ENCODE measurements at regions not wholly inside any gene's neighbourhood (a gene's known extent, or its start where the extent isn't known, plus 50 kb on each side); places are given as distances from the start of the nearest gene placed in this dataset.

GRCh38 chr16:5979905-5980550 is 882.4 kb upstream of the EEF2KMT start:
- no peak for DNase-seq (ENCODE audit: low spot score)
- Mint-ChIP-seq H3K27me3 (ENCODE audit: insufficient read depth) (no peaks in the 10 kb centered on the region), H3K4me3 (no peak overlapping the region), H3K9me3 (peaks cover 8% of the 10 kb centered on the region), H3K27ac (no peak overlapping the region), H3K36me3 (ENCODE audit: low read depth) (no peaks in the 10 kb centered on the region), H3K4me1 (ENCODE audit: low read depth) (no peaks in the 10 kb centered on the region)
- intact Hi-C loops (cut with micrococcal nuclease) = no loop called here

GRCh38 chr16:5977329-5977728 is 879.7 kb upstream of the EEF2KMT start:
- Mint-ChIP-seq H3K4me3 (no peak overlapping the region), H3K27ac (no peak overlapping the region)
- intact Hi-C loops (cut with micrococcal nuclease) = no loop called here

DNA sequence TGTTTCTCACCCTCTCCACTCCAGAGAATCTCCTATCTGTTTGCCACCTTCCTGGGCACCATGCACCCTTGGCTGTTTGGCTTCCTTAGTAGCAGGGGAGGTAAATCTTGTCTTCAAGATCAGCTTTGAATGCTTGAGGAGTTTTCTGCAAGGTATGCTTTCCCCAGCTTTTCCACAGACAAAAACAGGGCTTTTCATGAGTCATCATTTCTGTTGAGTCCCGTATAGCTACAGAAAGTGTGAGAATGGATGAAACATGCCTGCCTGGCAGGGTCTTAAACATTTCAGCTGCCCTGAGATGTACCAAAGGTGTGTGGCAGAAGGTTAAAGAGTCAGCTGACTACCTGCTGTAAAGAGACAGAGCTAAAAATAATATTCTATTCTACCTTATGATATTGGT is 875.2 kb upstream of the EEF2KMT start:
- H3K4me3 Mint-ChIP-seq = no peak overlapping the region
- no peak overlapping the region for H3K27ac Mint-ChIP-seq
- H3K36me3 Mint-ChIP-seq (ENCODE audit: low read depth) = no peaks in the 10 kb centered on the region
- intact Hi-C loops (cut with micrococcal nuclease) = no loop called here
- no peaks in the 10 kb centered on the region for H3K4me1 Mint-ChIP-seq (ENCODE audit: low read depth)
- no peaks in the 10 kb centered on the region for H3K27me3 Mint-ChIP-seq (ENCODE audit: insufficient read depth)
- H3K9me3 Mint-ChIP-seq = peaks cover 25% of the 10 kb centered on the region
- DNase-seq (ENCODE audit: low spot score) = no peak

More at GRCh38 chr16:5977329-5977728, 879.7 kb upstream of the EEF2KMT start:
- Mint-ChIP-seq H3K4me1 (ENCODE audit: low read depth) (no peaks in the 10 kb centered on the region), H3K36me3 (ENCODE audit: low read depth) (no peaks in the 10 kb centered on the region), H3K9me3 (peaks cover 9% of the 10 kb centered on the region), H3K27me3 (ENCODE audit: insufficient read depth) (no peaks in the 10 kb centered on the region)
- no peak for DNase-seq (ENCODE audit: low spot score)

DNA sequence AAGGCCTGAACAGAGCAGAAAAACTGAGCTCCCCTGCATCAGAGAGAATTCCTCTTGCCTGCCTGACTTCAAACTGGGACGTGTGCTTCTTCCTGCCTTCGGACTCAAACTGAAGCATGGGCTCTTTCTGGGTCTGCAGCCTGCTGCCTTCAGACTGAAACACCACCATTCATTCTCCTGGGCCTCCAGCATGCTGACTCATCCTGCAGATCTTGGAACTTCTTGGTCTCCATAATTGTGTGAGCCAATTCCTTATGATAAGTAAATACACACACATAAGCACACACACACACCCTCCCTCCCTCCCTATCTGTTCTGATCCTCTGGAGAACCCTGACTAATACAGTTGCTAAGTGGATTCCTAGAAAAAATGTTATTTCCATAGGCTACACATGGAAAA is 874.3 kb upstream of the EEF2KMT start:
- no peaks in the 10 kb centered on the region for H3K4me1 Mint-ChIP-seq (ENCODE audit: low read depth)
- DNase-seq (ENCODE audit: low spot score) = no peak
- no peaks in the 10 kb centered on the region for H3K27me3 Mint-ChIP-seq (ENCODE audit: insufficient read depth)
- H3K9me3 Mint-ChIP-seq = peaks cover 25% of the 10 kb centered on the region
- no peaks in the 10 kb centered on the region for H3K36me3 Mint-ChIP-seq (ENCODE audit: low read depth)
- H3K4me3 Mint-ChIP-seq = no peak overlapping the region
- intact Hi-C loops (cut with micrococcal nuclease) = no loop called here
- H3K27ac Mint-ChIP-seq = no peak overlapping the region

DNA sequence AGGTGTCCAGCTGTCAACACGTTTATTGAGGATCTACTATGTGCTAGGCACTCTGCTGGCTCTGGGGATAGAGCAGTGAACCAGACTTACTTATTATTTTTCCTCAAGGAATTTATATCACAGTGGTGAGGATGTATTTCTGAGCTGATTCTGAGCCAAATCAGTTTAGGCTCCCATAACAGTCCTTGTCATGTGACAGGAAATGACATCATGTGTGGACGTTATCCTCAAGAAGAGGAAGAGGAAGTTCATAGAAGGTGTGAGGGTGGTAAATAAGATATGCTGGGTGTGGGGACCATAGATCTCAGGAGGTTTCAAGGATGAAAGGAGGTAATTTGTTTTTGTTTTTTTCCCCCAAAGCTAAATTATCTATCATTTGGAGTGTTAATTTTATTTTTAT is 873.5 kb upstream of the EEF2KMT start:
- Mint-ChIP-seq H3K9me3 (peaks cover 25% of the 10 kb centered on the region), H3K27ac (no peak overlapping the region), H3K27me3 (ENCODE audit: insufficient read depth) (no peaks in the 10 kb centered on the region), H3K4me1 (ENCODE audit: low read depth) (no peaks in the 10 kb centered on the region), H3K36me3 (ENCODE audit: low read depth) (no peaks in the 10 kb centered on the region), H3K4me3 (no peak overlapping the region)
- no peak for DNase-seq (ENCODE audit: low spot score)
- intact Hi-C loops (cut with micrococcal nuclease) = no loop called here

DNA sequence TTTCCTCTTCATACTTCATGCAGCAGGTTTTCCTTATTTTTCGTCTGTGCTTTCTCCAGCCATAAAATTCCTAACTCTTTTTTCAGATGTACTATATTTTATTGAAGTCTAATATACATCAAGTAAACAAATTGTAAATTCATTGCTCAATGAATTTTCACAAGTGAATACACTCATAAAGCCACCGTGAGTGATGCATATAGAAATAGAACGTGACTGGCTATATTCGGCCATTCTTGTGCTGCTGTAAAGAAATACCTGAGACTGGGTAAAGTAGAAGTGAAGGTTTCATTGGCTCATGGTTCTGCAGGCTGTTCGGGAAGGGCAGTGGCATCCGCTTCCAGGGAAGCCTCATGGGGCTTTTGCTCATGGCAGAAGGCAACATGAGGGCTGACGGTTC is 868.4 kb upstream of the EEF2KMT start:
- intact Hi-C loops (cut with micrococcal nuclease) = no loop called here
- no peak overlapping the region for H3K27ac Mint-ChIP-seq

GRCh38 chr16:5965321-5965720 is 867.7 kb upstream of the EEF2KMT start:
- no peaks in the 10 kb centered on the region for H3K27me3 Mint-ChIP-seq (ENCODE audit: insufficient read depth)
- intact Hi-C loops (cut with micrococcal nuclease) = no loop called here
- no peak overlapping the region for H3K4me3 Mint-ChIP-seq
- no peaks in the 10 kb centered on the region for H3K4me1 Mint-ChIP-seq (ENCODE audit: low read depth)
- no peak for DNase-seq (ENCODE audit: low spot score)
- H3K9me3 Mint-ChIP-seq = peaks cover 20% of the 10 kb centered on the region
- no peak overlapping the region for H3K27ac Mint-ChIP-seq
- H3K36me3 Mint-ChIP-seq (ENCODE audit: low read depth) = no peaks in the 10 kb centered on the region

More for the DNA sequence above, 868.4 kb upstream of the EEF2KMT start:
- Mint-ChIP-seq H3K27me3 (ENCODE audit: insufficient read depth) (no peaks in the 10 kb centered on the region), H3K9me3 (peaks cover 25% of the 10 kb centered on the region), H3K4me3 (no peak overlapping the region), H3K4me1 (ENCODE audit: low read depth) (no peaks in the 10 kb centered on the region), H3K36me3 (ENCODE audit: low read depth) (no peaks in the 10 kb centered on the region)
- DNase-seq (ENCODE audit: low spot score) = no peak

- H3K36me3 Mint-ChIP-seq (ENCODE audit: low read depth) = no peaks in the 10 kb centered on the region
- intact Hi-C loops (cut with micrococcal nuclease) = no loop called here
Measured at GRCh38 chr16:5951486-5951885, 853.9 kb upstream of the EEF2KMT start.

DNA sequence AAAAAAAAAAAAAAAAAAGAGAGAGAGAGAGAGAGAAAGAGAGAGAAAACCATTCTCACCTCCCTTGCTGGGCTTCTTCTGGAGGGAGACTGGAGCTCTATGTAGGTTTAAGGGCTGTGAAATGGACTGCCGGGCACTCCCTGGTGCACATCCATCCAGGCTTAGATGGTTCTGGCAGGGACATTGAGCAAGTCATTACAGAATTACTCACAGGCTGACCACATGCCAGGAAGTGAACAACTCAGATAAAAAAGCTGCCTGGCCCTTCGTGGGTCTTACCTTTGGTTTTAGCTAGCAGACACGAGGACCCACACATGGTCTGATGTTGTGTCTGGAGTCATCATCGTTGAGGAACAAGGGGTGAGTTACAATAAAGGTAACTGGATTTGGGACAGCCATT is 847.4 kb upstream of the EEF2KMT start:
- Mint-ChIP-seq H3K9me3 (peaks cover 39% of the 10 kb centered on the region), H3K27me3 (ENCODE audit: insufficient read depth) (no peaks in the 10 kb centered on the region), H3K4me3 (no peak overlapping the region), H3K36me3 (ENCODE audit: low read depth) (no peaks in the 10 kb centered on the region), H3K27ac (no peak overlapping the region), H3K4me1 (ENCODE audit: low read depth) (no peaks in the 10 kb centered on the region)
- intact Hi-C loops (cut with micrococcal nuclease) = no loop called here
- DNase-seq (ENCODE audit: low spot score) = no peak

More at GRCh38 chr16:5951486-5951885, 853.9 kb upstream of the EEF2KMT start:
- no peaks in the 10 kb centered on the region for H3K27me3 Mint-ChIP-seq (ENCODE audit: insufficient read depth)
- H3K9me3 Mint-ChIP-seq = peaks cover 12% of the 10 kb centered on the region
- no peak overlapping the region for H3K4me3 Mint-ChIP-seq
- H3K4me1 Mint-ChIP-seq (ENCODE audit: low read depth) = no peaks in the 10 kb centered on the region
- no peak overlapping the region for H3K27ac Mint-ChIP-seq
- no peak for DNase-seq (ENCODE audit: low spot score)

DNA sequence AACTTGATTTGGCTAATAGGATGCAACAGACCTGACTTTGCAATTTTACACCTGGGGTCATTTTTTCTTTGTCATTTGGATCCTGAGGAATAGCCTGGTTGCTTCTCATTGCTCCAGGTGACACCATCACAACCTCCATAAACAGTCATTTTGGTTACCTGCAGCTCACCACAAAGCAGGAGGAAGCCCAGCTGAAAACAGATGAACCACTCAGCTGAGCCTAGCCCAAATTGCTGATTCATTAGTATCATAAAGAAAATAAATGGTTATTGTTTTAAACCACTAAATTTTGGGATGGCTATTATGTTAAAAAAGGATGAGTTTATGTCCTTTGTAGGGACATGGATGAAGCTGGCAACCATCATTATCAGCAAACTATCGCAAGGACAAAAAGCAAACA is 841.0 kb upstream of the EEF2KMT start:
- Mint-ChIP-seq H3K4me1 (ENCODE audit: low read depth) (no peaks in the 10 kb centered on the region), H3K9me3 (peaks cover 37% of the 10 kb centered on the region), H3K27ac (no peak overlapping the region), H3K36me3 (ENCODE audit: low read depth) (no peaks in the 10 kb centered on the region), H3K4me3 (no peak overlapping the region), H3K27me3 (ENCODE audit: insufficient read depth) (no peaks in the 10 kb centered on the region)
- intact Hi-C loops (cut with micrococcal nuclease) = no loop called here
- DNase-seq (ENCODE audit: low spot score) = no peak

DNA sequence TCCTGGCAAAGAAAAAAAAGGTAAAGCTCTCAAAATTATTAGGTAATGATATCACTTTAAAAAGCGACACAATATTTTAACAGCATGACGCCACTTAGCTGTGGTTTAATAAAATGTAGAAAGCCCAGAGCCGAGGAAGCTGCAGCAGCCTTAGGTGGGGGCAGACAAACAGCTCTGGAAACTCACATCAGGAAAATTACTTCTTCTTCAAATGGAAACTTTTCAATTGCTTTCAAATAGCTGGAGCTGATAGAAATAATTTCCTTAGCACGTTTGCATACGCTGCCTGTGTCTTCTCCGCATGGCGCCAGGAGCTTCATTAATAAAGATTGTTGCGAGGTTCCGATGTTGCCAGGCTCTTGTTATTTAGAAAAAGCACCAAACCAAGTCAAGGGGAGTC is 835.3 kb upstream of the EEF2KMT start:
- Mint-ChIP-seq H3K36me3 (ENCODE audit: low read depth) (no peaks in the 10 kb centered on the region), H3K4me3 (no peak overlapping the region), H3K4me1 (ENCODE audit: low read depth) (no peaks in the 10 kb centered on the region), H3K9me3 (peaks cover 34% of the 10 kb centered on the region), H3K27ac (no peak overlapping the region), H3K27me3 (ENCODE audit: insufficient read depth) (no peaks in the 10 kb centered on the region)
- intact Hi-C loops (cut with micrococcal nuclease) = no loop called here
- DNase-seq (ENCODE audit: low spot score) = no peak

DNA sequence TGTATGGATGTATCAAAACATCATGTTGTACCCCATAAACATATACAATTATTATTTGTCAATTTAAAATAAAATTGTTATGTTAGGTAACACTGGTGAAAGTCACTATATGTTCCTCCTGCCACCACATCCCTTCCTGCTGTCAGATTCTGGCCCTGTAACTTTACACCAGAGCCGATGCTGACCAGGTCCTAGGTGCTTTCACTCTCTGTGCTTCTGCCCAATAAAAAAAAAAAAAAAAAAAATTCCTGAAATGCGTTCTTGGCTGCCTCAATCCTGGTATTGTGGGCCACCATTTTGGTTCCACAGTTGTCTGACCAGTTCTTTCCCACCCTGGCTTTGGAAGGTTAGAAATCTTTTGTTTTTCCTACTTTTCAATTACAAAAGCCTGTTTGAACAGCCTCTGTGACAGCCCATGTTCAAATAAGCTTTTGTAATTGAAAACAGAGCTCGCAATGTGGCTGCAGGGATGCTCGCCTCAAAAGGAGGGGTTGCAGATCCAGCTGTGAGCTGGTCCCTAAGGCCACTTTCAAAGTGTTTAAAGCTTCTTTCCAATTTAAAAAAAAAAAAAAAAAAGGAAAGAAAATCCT is 831.0 kb upstream of the EEF2KMT start:
- no peak overlapping the region for H3K4me3 Mint-ChIP-seq
- intact Hi-C loops (cut with micrococcal nuclease) = no loop called here
- no peaks in the 10 kb centered on the region for H3K4me1 Mint-ChIP-seq (ENCODE audit: low read depth)

DNA sequence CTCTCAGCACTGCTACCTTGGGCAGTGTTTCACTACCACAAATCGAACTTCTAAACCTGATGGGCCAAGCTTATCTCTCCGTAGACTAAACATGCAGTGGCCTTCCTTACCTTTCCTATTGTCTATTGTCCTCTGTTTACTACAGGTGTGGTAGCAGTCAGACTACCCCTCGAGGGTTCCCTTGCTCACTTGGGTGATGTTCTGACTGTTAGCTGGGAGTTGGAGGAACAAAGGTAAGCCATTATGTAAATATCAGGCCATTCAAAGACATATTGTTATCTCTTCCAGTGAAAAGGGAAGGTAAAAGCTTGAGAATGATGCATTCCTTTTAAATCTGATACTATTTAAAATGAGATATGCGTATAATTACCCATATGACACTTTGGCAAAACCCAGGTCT is 828.3 kb upstream of the EEF2KMT start:
- Mint-ChIP-seq H3K4me3 (no peak overlapping the region), H3K4me1 (ENCODE audit: low read depth) (no peaks in the 10 kb centered on the region), H3K9me3 (peaks cover 46% of the 10 kb centered on the region), H3K27ac (no peak overlapping the region), H3K27me3 (ENCODE audit: insufficient read depth) (no peaks in the 10 kb centered on the region), H3K36me3 (ENCODE audit: low read depth) (no peaks in the 10 kb centered on the region)
- intact Hi-C loops (cut with micrococcal nuclease) = no loop called here
- no peak for DNase-seq (ENCODE audit: low spot score)

More for the DNA sequence above, 831.0 kb upstream of the EEF2KMT start:
- Mint-ChIP-seq H3K27me3 (ENCODE audit: insufficient read depth) (no peaks in the 10 kb centered on the region), H3K36me3 (ENCODE audit: low read depth) (no peaks in the 10 kb centered on the region), H3K27ac (no peak overlapping the region), H3K9me3 (peaks cover 48% of the 10 kb centered on the region)
- no peak for DNase-seq (ENCODE audit: low spot score)

DNA sequence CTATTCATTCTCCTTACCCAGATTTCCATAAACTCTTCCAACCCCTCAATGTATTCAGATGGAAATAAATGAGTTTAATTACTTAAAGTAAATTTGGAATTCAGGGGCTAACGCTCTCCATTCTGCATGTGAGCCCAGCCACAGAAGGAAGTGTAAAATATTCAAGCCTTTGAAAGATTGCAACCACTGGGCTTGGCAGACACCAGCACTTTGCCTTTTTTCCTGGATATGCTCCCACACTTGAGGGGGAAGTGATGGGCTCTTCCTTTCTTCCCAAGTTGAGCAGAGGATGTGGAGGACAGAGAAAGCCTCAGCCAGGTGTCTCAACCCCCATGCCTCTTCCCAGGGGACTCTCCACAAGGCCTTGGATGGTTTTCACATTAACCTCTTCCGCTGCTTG is 825.1 kb upstream of the EEF2KMT start:
- no peak overlapping the region for H3K4me3 Mint-ChIP-seq
- DNase-seq (ENCODE audit: low spot score) = no peak
- H3K4me1 Mint-ChIP-seq (ENCODE audit: low read depth) = no peaks in the 10 kb centered on the region
- no peaks in the 10 kb centered on the region for H3K36me3 Mint-ChIP-seq (ENCODE audit: low read depth)
- no peak overlapping the region for H3K27ac Mint-ChIP-seq
- H3K9me3 Mint-ChIP-seq = peaks cover 52% of the 10 kb centered on the region
- intact Hi-C loops (cut with micrococcal nuclease) = no loop called here
- no peaks in the 10 kb centered on the region for H3K27me3 Mint-ChIP-seq (ENCODE audit: insufficient read depth)
